DMS 273 treated with DMSO at 0.1 percent for 48 hours (cell line): ENCODE measurements at regions not wholly inside any gene's neighbourhood (a gene's known extent, or its start where the extent isn't known, plus 50 kb on each side); places are given as distances from the start of the nearest gene placed in this dataset.
"Not testable (repeated sequence)": the region's sequence is repeated elsewhere in the genome, so short reads cannot be mapped to it uniquely, and the experiment has no call there.

Source experiments
- DNase-seq: peaks from one replicate; lab custom pipeline; 2025; lab: John Stamatoyannopoulos, UW

- DNase-seq, result no peak
Observed at GRCh38 chr10:21364196-21365114, 161.0 kb downstream of the SKIDA1 start.

DNA sequence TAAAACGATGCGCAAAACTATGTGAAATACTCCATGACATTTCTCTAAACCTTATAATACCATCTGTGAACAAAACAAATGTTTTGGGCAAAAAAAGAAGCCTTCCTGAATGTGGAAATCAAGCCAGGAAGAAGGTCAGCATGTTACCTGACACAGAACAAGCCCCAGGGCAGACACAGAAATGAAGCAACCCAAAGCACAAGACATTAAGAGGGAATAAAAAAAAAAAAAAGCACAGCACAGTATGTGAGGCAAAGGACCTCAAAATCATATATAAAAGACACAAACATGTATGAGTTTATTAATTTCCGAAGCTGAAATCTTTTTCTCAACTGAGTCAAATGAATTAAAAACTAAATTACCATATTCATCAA is 161.8 kb downstream of the SKIDA1 start:
- no peak for DNase-seq

GRCh38 chr10:21363092-21363730 is 162.3 kb downstream of the SKIDA1 start:
- no peak for DNase-seq

DNA sequence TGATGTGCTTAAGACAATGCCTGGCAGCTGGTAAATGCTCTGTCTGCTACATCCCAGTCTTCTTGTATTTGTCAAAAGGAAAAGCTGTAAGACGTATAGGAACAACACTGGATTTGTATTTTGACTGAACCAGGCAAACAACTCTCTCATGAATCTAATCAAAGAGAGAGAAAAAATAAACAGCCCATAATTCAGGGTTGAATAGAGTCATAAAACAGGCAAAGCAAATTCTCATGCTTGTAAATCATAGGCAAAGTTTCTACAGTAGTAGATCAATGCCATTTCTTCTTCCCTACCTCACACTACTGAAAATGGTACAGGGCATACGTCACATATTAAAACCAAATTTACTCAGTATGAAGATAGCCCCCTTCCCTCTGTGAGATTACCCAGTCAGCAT is 166.3 kb downstream of the SKIDA1 start:
- no peak for DNase-seq

GRCh38 chr10:21355591-21356011 is 169.9 kb downstream of the SKIDA1 start:
- DNase-seq, result no peak

GRCh38 chr10:21352886-21353285 is 172.6 kb downstream of the SKIDA1 start:
- DNase-seq, result no peak

DNA sequence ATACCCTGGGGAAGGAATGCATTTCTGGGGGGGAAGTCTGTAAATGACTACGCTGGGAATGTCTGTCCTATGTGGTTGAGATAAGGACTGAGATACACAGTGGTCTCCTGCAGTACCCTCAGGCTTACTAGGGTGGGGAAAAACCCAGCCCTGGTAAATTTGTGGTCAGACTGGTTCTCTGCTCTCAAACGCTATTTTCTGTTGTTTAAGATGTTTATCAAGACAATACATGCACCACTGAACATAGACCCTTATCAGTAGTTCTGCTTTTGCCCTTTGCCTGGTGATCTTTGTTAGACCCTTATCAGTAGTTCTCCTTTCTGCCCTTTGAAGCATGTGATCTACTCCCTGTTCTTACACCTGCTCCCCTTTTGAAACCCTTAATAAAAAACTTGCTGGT is 173.9 kb downstream of the SKIDA1 start:
- DNase-seq, result not testable (repeated sequence)

- no peak for DNase-seq
Observed at GRCh38 chr10:21349912-21350286, 175.6 kb downstream of the SKIDA1 start.

DNA sequence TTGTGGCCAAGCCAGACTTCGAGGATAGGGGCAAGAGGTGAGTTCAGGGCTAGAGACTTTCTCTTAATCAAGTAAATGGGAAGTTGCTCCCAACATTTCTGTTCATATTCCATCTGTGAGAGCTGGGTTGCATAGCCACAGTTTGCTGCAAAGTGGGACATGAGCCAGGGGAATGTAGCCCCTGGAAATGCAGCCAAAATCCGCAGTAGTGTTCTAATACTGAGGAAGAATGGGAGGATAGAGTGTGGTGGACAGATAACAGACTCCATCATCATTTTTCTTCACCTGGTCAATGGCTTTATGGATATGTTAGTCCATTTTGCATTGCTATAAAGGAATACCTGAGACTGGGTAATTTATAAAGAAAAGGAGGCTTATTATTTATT is 177.7 kb downstream of the SKIDA1 start:
- DNase-seq, result no peak

DNA sequence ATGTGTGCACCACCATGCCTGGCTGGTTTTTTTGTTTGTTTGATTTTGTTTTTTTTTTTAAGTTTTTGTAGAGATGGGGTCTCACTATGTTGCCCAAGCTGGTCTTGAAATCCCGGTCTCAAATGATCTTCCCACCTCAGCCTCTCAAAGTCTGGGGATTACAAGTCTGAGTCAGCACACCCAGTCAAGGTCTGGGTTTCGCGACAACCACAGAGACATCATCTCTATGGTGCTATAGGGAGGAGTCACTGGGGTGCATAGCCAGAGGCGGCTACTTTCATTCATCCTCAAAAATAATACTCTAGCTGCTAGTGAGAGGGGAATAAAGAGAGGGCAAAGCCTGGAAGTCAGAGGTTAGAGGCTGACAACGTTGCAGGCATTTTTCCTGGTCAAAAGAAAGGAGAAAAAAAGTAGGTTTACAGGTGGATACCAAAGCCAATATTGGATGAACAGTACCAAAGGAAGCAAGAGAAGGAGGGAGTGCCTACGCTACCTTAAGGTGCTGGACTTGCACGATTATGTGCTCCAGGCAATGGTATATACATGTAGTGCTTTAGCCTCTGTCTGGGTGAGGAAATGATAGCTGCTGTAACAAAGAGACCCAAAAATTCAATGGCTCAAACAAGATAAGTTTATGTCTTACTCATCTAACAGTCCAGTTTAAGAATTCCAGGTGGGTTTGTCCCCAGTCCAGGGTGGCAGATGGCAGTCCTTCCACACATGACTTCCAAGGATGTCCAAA is 178.3 kb downstream of the SKIDA1 start:
- no peak for DNase-seq

GRCh38 chr10:21343087-21343486 is 182.4 kb downstream of the SKIDA1 start:
- no peak for DNase-seq

GRCh38 chr10:21342499-21342898 is 183.0 kb downstream of the SKIDA1 start:
- DNase-seq, result not testable (repeated sequence)

DNA sequence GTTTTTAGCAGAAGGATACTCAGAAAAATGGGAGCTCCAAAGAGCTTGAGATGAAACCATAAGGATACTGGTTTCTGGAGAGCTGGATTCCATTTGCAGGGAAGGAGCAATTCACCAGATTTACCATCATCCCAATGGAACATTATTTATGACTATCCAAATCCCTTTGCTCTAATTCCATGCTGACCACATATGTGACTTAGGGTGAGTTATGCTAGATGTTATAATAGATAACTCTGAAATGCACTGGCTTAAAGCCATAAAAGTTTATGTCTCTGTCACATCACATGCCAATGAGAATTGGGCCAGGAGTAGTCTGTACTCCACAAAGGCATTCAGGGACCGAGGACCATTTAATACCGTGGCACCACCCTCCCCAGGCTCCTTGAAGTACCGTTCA is 185.2 kb downstream of the SKIDA1 start:
- no peak for DNase-seq

DNA sequence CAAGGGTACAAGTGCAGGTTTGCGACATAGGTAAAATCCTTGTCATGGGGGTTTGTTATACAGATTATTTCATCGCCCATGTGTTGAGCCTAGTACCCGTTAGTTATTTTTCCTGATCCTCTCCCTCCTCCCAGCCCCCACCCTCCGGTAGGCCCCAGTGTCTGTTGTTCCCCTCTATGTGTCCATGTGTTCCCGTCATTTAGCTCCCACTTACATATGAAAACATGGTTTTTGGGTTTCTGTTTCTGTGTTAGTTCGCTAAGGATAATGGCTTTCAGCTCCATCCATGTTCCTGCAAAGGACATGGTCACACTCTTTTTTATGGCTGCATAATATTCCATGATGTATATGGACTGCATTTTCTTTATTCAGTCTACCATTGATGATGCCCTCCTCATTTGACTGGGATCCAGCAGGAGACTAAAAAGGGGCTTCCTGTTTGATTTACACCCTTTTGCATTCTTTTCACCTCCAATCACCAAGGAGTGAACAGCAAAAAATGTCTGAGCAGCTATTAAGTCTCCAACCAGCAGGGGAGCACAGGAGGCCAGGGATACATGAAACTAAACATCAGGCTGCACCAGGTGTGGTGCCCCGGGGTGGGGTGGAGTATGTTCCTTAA is 188.2 kb downstream of the SKIDA1 start:
- no peak for DNase-seq

DNA sequence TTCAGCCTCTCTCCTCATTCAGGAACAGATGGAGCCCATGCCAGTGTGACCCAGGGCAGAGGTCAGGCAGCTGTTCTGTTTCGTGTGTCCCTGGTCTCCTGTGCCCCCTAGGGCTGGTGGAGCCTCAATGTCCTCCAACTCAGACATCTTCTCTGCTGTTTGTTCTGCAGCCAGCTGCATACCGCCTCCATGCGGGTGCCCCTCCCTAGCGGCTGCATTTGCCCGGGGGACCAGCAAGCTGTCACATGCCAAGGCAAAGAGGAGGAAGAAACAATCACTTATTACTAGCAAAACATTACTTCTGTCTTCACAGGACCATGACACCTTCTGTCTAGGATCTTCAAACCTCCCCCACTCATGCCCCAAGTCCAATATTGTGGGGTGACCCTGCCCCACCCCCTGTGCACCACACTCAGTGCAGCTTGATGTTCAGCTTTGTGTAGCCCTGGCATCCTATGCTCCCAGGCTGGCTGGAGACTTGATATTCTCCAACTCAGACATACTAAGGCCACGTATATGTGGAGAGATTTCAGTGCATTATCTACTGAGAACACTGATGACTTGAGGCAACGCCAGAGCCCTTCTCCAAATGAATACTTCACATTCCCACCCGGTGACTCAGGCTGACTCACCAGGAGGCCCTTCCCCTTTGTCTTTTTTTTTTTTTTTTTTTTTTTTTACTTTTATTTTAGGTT is 188.9 kb downstream of the SKIDA1 start:
- DNase-seq, result peak; percentile 4

GRCh38 chr10:21334891-21335696 is 190.4 kb downstream of the SKIDA1 start:
- DNase-seq, result no peak

DNA sequence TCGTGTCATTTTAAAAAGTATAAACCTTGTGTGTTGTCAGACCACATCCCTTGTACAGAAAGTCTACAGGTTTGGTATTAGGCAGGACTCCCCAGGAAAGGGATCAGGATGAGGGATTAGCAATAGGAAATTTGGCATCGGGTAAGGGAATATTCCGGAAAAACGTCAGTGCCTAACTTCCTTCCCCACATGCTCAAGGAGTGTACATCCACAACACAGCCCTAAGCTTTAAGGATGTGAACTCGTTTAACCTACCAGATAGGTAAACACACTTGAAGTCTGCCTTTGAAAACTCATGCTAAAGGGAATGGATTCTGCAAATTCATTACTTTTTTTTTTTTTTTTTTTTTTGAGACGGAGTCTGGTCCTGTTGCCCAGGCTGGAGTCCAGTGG is 194.9 kb downstream of the SKIDA1 start:
- no peak for DNase-seq

- DNase-seq, result no peak
Observed at GRCh38 chr10:21329995-21330627, 195.4 kb downstream of the SKIDA1 start.

DNA sequence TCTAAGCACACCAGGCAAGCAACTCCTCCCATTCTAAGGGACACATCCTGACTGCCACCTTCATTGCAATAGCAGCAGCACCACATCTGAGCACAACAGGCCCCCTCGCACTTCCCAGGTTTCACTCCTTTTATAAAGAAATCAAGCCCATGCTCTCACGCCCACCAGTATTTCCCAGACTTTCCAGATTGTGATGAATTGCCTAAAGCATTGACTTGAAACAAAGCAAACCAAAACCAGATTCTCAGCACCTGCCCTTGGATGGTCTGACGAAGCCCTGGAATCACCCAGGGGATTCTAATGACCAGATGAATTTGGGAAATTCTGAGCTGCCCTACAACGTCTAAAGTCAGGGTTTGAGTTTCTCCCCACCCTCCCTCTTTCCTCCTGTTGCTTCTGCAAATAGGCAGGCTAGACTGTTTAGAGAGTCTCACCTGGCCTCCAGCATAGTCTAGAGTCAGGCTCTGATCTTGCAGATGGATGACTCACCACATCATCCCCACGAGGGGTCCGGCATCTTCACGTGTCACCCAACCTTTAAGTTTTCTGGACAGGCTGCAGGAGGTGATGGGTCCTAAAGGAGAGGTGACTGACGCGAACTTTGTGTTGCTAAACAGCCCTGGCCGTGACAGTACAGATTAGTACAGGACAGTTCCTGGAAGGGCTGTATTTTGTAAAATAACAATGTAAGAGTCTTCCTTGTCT is 198.0 kb downstream of the SKIDA1 start:
- no peak for DNase-seq
